AG04449 (cell line): ENCODE measurements at regions not wholly inside any gene's neighbourhood (a gene's known extent, or its start where the extent isn't known, plus 50 kb on each side); places are given as distances from the start of the nearest gene placed in this dataset.
"Not testable (repeated sequence)": the region's sequence is repeated elsewhere in the genome, so short reads cannot be mapped to it uniquely, and the experiment has no call there.

ENCODE experiments used
- CTCF ChIA-PET: fragments of 350-600 bp; formaldehyde crosslinking; extraction: SDS; loops from one replicate; lab custom pipeline; 2021; ENCODE audit warnings: antibody characterized with exemption; lab: Yijun Ruan, JAX
- POLR2A ChIA-PET: fragments of 400-600, 350-600 bp; formaldehyde crosslinking; extraction: SDS; loops from one replicate; lab custom pipeline; 2020; ENCODE audit warnings: antibody characterized with exemption, inconsistent platforms; lab: Yijun Ruan, JAX
- DNase-seq: peaks from one replicate; pipeline ENCODE4 v3.0.0-alpha.2; 2010; ENCODE audit warnings: low read depth, low spot score
- H3K4me3 ChIP-seq: 2 replicates; pipeline ENCODE4 v1.5.1; 2011; ENCODE audit warnings: low read depth, mild to moderate bottlenecking, control low read depth, low read length
- TF ChIP-seq, protein P1 (sequence below): IDR thresholded peaks from one replicate; pipeline ENCODE4 v1.5.1; 2011; ENCODE audit warnings: mild to moderate bottlenecking, moderate library complexity, low read length, control low read depth, inconsistent platforms; ENCODE audit not compliant: insufficient read depth; ENCODE audit errors: missing control alignments

DNA sequence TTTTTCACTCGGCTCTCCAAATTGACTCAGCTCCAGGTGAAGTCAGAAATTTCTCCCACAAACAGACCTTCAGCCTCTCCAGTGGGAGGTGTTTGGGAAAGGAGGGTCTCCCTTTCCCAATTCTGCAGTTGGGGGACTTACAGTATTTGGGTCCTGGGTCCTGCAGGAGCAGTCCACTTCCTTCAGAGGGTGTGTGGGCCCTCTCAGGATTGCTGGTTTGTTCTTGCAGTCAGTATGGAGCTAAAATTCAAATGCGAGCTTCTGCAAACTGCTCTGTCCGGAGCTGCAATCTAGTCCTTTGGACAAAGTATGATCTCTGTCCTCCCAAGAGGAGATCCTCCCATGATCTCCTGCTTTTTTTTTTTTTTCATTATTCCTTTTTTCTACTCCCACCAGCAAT lies 87.9 kb upstream of the MSTN start:
- DNase-seq: no peak
- H3K4me3 ChIP-seq: no peak overlapping the region
- ChIA-PET POLR2A (no interaction called here), CTCF (no interaction called here)
- TF ChIP-seq, protein P1, sequence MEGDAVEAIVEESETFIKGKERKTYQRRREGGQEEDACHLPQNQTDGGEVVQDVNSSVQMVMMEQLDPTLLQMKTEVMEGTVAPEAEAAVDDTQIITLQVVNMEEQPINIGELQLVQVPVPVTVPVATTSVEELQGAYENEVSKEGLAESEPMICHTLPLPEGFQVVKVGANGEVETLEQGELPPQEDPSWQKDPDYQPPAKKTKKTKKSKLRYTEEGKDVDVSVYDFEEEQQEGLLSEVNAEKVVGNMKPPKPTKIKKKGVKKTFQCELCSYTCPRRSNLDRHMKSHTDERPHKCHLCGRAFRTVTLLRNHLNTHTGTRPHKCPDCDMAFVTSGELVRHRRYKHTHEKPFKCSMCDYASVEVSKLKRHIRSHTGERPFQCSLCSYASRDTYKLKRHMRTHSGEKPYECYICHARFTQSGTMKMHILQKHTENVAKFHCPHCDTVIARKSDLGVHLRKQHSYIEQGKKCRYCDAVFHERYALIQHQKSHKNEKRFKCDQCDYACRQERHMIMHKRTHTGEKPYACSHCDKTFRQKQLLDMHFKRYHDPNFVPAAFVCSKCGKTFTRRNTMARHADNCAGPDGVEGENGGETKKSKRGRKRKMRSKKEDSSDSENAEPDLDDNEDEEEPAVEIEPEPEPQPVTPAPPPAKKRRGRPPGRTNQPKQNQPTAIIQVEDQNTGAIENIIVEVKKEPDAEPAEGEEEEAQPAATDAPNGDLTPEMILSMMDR: no peak

DNA sequence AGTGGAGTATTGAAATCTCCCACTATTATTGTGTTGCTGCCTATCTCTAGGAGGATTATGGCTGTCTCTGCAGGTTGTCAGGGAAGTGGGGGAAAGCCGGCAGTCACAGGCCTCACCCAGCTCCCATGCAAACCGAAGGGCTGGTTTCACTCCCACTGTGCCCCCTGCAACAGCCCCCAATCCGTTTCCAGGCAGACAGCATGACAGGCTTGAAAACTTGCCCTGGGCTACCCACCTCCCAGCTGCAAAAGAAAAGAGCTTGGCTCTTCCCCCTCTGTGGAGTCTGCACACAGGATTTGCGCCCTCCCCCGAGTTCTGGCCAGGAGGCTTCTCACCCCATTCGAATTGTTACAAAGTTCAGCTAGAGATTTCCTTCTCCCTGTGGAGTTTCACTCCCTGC lies 87.4 kb upstream of the MSTN start:
- TF ChIP-seq, protein P1: no peak
- ChIA-PET POLR2A (no interaction called here), CTCF (no interaction called here)

DNA sequence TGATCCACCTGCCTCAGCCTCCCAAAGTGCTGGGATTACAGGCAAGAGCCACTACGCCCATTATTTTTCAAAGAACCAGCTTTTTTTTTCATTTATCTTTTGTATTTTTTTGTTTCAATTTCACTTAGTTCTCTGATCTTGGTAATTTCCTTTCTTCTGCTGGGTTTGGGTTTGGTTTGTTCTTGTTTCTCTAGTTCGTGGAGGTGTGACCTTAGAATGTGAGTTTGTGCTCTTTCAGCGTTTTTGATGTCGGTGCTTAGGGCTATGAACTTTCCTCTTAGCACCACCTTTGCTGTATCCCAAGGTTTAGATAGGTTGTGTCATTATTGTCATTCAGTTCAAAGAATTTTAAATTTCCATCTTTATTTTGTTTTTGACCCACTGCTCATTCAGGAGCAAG lies 86.7 kb upstream of the MSTN start:
- DNase-seq: no peak
- POLR2A ChIA-PET: no interaction called here
- H3K4me3 ChIP-seq: no peak overlapping the region
- TF ChIP-seq, protein P1: no peak
- CTCF ChIA-PET: no interaction called here

More for the DNA sequence above, 87.4 kb upstream of the MSTN start:
- H3K4me3 ChIP-seq: no peak overlapping the region
- no peak for DNase-seq

DNA sequence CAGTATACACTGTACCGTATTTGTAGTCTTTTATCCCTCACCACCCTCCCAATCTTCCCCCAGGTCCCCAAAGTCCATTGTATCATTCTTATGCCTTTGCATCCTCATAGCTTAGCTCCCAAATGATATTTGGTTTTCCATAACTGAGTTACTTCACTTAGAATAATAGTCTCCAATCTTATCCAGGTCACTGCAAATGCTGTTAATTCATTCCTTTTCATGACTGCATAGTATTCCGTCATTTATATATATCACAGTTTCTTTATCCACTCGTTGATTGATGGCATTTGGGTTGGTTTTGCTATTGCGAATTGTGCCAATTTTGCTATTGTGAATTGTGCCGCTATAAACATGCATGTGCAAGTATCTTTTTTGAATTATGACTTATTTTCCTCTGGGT lies 83.6 kb upstream of the MSTN start:
- DNase-seq, CTCF ChIA-PET, POLR2A ChIA-PET, H3K4me3 ChIP-seq: not testable (repeated sequence)

DNA sequence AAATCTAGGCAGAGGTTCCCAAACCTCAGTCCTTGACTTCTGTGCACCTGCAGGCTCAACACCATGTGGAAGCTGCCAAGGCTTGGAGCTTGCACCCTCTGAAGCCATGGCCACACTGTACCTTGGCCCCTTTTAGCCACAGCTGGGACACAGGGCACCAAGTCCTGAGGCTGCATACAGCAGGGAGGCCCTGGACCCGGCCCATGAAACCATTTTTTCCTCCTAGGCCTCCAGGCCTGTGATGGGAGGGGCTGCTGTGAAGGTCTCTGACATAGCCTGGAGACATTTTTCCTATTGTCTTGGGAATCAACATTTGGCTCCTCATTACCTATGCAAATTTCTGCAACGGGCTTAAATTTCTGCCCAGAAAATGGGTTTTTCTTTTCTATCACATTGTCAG lies 77.9 kb upstream of the MSTN start:
- H3K4me3 ChIP-seq, DNase-seq, CTCF ChIA-PET, POLR2A ChIA-PET: not testable (repeated sequence)

DNA sequence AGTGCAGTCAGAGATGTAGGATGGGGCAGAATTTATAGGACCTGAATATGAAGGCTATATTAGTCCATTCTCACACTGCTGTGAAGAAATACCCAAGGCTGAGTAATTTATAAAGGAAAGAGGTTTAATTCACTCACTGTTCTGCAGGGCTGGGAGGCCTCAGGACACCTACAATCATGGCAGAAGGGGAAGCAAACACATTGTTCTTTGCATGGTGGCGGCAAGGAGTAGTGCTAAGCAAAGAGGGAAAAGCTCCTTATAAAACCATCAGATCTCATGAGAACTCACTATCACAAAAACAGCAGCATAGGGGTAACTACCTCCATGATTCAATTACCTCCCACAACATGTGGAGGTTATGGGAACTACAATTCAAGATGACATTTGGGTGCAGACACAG lies 76.8 kb upstream of the MSTN start:
- no peak for DNase-seq
- CTCF ChIA-PET: no interaction called here
- H3K4me3 ChIP-seq: no peak overlapping the region
- POLR2A ChIA-PET: no interaction called here
- TF ChIP-seq, protein P1: no peak

DNA sequence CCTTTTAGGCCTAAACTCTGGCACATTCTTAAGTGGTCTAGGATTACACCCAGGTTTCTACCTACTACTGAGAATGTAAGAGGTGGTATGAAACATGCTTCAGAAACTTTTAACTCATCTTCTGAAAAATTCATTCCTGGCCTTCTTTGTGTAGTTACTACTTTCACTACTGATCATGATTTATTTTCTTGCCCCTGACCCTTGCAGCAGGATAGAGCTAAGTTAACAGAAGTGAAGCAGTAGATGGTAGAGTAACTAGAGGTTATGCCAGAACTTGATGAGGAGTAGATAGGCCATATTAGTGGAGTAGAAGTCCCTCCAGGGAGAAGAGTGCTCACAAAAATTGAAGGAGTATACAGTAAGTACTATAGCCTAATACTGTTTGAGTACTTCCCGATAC lies 75.5 kb upstream of the MSTN start:
- CTCF ChIA-PET: no interaction called here
- POLR2A ChIA-PET: no interaction called here
- no peak overlapping the region for H3K4me3 ChIP-seq
- no peak for DNase-seq
- TF ChIP-seq, protein P1: no peak

DNA sequence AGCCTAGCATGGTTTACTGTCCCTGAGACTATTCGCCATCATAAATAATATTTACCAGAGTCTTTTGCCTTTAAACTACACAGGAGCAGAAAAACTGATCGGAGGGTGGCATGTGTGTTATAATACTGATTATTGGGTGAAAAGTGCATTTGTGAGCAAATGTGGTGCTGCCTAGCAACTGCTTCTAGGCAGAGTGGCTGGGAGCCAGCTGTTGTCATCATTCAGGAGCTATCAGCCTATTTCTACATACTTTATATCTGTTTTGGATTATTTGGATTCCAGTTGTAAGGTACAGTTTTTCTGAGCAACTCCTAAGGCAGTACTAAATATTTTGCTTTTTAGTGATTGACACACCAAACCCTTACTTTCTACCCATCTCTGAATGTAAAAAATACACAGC lies 75.0 kb upstream of the MSTN start:
- POLR2A ChIA-PET: no interaction called here
- CTCF ChIA-PET: no interaction called here
- no peak overlapping the region for H3K4me3 ChIP-seq

More for the DNA sequence above, 75.0 kb upstream of the MSTN start:
- DNase-seq: no peak
- TF ChIP-seq, protein P1: no peak
